Activated CD8-positive, alpha-beta T cell treated with anti-CD3 and anti-CD28 coated beads for 36 hours (primary cell): ENCODE measurements at regions not wholly inside any gene's neighbourhood (a gene's known extent, or its start where the extent isn't known, plus 50 kb on each side); places are given as distances from the start of the nearest gene placed in this dataset.

ENCODE experiments used
- ATAC-seq: fragments of 200-7000 bp; cut with Tn5 transposase; one replicate; pipeline ENCODE4 v1.10.0; 2021; ENCODE audit warnings: mild to moderate bottlenecking, moderate library complexity
- CTCF ChIA-PET: fragments of 350-600 bp; sonication (Branson Sonifier 250); formaldehyde crosslinking; loops from one replicate; lab custom pipeline; 2021; ENCODE audit warnings: antibody characterized with exemption; lab: Charles Lee
- POLR2A ChIA-PET: fragments of 350-600 bp; sonication (Branson Sonifier 250); formaldehyde crosslinking; loops from one replicate; lab custom pipeline; 2021; ENCODE audit warnings: antibody characterized with exemption; lab: Charles Lee
- DNase-seq: peaks from one replicate; pipeline ENCODE4 v3.0.0-alpha.2; 2020
- H3K27ac Mint-ChIP-seq: one replicate; pipeline ENCODE4 v1.8.0; 2021; ENCODE audit warnings: mild to moderate bottlenecking, mixed read lengths
- H3K27me3 Mint-ChIP-seq: one replicate; pipeline ENCODE4 v1.8.0; 2021; ENCODE audit warnings: mixed read lengths
- H3K36me3 Mint-ChIP-seq: one replicate; pipeline ENCODE4 v1.8.0; 2021; ENCODE audit warnings: low read depth, mixed read lengths
- H3K4me1 Mint-ChIP-seq: one replicate; pipeline ENCODE4 v1.8.0; 2021; ENCODE audit warnings: low read depth, mixed read lengths
- H3K4me3 Mint-ChIP-seq: one replicate; pipeline ENCODE4 v1.8.0; 2021; ENCODE audit warnings: mild to moderate bottlenecking, moderate library complexity, mixed read lengths
- H3K9me3 Mint-ChIP-seq: one replicate; pipeline ENCODE4 v1.8.0; 2021; ENCODE audit warnings: mixed read lengths
- CTCF ChIP-seq: fragments of 200-600 bp; IDR thresholded peaks from one replicate; pipeline ENCODE4 v1.8.0; 2022; ENCODE audit warnings: antibody characterized with exemption, mild to moderate bottlenecking
- intact Hi-C: fragments of 100-400 bp; cut with micrococcal nuclease; formaldehyde crosslinking; loops from one replicate; pipeline ENCODE4 v1.10.0; 2022

GRCh38 chr10:88103576-88103975 lies 240.2 kb downstream of the PTEN start:
- ChIA-PET POLR2A (no interaction called here), CTCF (no interaction called here)
- Mint-ChIP-seq H3K36me3 (no peaks in the 10 kb centered on the region), H3K4me1 (peaks cover 16% of the 10 kb centered on the region), H3K27me3 (peaks cover 2% of the 10 kb centered on the region), H3K27ac (no peak overlapping the region), H3K4me3 (no peak overlapping the region), H3K9me3 (no peaks in the 10 kb centered on the region)
- intact Hi-C loops, result no loop called here
- ATAC-seq (no peak), DNase-seq (no peak)
- TF ChIP-seq CTCF, result no peak

- ATAC-seq (no peak), DNase-seq (no peak)
- ChIA-PET CTCF (no interaction called here), POLR2A (no interaction called here)
- Mint-ChIP-seq H3K9me3 (no peaks in the 10 kb centered on the region), H3K27me3 (no peaks in the 10 kb centered on the region), H3K36me3 (no peaks in the 10 kb centered on the region), H3K4me3 (no peak overlapping the region), H3K4me1 (peaks cover 16% of the 10 kb centered on the region), H3K27ac (no peak overlapping the region)
- TF ChIP-seq CTCF, result no peak
- intact Hi-C loops, result no loop called here
These were observed 240.8 kb downstream of the PTEN start for GRCh38 chr10:88104223-88104622.

- H3K4me1 Mint-ChIP-seq, result peaks cover 24% of the 10 kb centered on the region
These were observed 242.9 kb downstream of the PTEN start for GRCh38 chr10:88106366-88106765.

GRCh38 chr10:88107296-88108097 lies 244.1 kb downstream of the PTEN start:
- no peak overlapping the region for H3K27ac Mint-ChIP-seq
- no peaks in the 10 kb centered on the region for H3K36me3 Mint-ChIP-seq
- H3K4me3 Mint-ChIP-seq, result no peak overlapping the region
- no peaks in the 10 kb centered on the region for H3K9me3 Mint-ChIP-seq
- no peak for TF ChIP-seq CTCF
- POLR2A ChIA-PET, result no interaction called here
- H3K27me3 Mint-ChIP-seq, result no peaks in the 10 kb centered on the region
- intact Hi-C loops, result no loop called here
- CTCF ChIA-PET, result interaction anchor here (0.8 kb wide), 1 partner anchor 78 kb away, joined by 3 read pairs; no protein-coding TSS in a partner anchor
- no peak for DNase-seq
- peaks cover 24% of the 10 kb centered on the region for H3K4me1 Mint-ChIP-seq
- ATAC-seq, result no peak

More at GRCh38 chr10:88106366-88106765, 242.9 kb downstream of the PTEN start:
- Mint-ChIP-seq H3K36me3 (no peaks in the 10 kb centered on the region), H3K4me3 (no peak overlapping the region), H3K27ac (no peak overlapping the region), H3K9me3 (no peaks in the 10 kb centered on the region), H3K27me3 (no peaks in the 10 kb centered on the region)
- no peak for TF ChIP-seq CTCF
- POLR2A ChIA-PET, result no interaction called here
- intact Hi-C loops, result no loop called here
- CTCF ChIA-PET, result interaction anchor here (0.8 kb wide), 1 partner anchor 79 kb away, joined by 3 read pairs; no protein-coding TSS in a partner anchor
- ATAC-seq, result no peak
- DNase-seq, result no peak

- Mint-ChIP-seq H3K4me1 (peaks cover 24% of the 10 kb centered on the region), H3K4me3 (no peak overlapping the region), H3K9me3 (no peaks in the 10 kb centered on the region), H3K27ac (no peak overlapping the region), H3K36me3 (no peaks in the 10 kb centered on the region), H3K27me3 (no peaks in the 10 kb centered on the region)
- CTCF ChIA-PET, result no interaction called here
- POLR2A ChIA-PET, result no interaction called here
- intact Hi-C loops, result no loop called here
- ATAC-seq (no peak), DNase-seq (no peak)
- no peak for TF ChIP-seq CTCF
These were observed 244.7 kb downstream of the PTEN start for GRCh38 chr10:88108115-88108610.
